22Rv1 (cell line): ENCODE measurements at regions not wholly inside any gene's neighbourhood (a gene's known extent, or its start where the extent isn't known, plus 50 kb on each side); places are given as distances from the start of the nearest gene placed in this dataset.

ENCODE experiments used
- H3K27ac ChIP-seq: fragments of 450-650 bp; 2 replicates; pipeline ENCODE4 v1.5.1; 2017
- CTCF ChIP-seq: fragments of 450-650 bp; IDR thresholded peaks from 2 replicates; pipeline ENCODE4 v1.5.1; 2017; ENCODE audit warnings: mild to moderate bottlenecking
- ZFX ChIP-seq: fragments of 450-650 bp; IDR thresholded peaks from 2 replicates; pipeline ENCODE4 v1.6.1; 2017; ENCODE audit warnings: antibody characterized with exemption, borderline replicate concordance

- H3K27ac ChIP-seq, result no peak overlapping the region
- no peak for TF ChIP-seq ZFX
- no peak for TF ChIP-seq CTCF
Observed at GRCh38 chr11:33978376-33978775, 73.2 kb upstream of the CAPRIN1 start.

GRCh38 chr11:33977676-33978075, 73.9 kb upstream of the CAPRIN1 start:
- no peak for TF ChIP-seq ZFX
- TF ChIP-seq CTCF, result no peak
- no peak overlapping the region for H3K27ac ChIP-seq

- TF ChIP-seq CTCF (no peak), ZFX (no peak)
- H3K27ac ChIP-seq, result no peak overlapping the region
Observed at GRCh38 chr11:33976495-33977199, 74.9 kb upstream of the CAPRIN1 start.

GRCh38 chr11:33974804-33975203, 76.7 kb upstream of the CAPRIN1 start:
- TF ChIP-seq ZFX (no peak), CTCF (no peak)
- no peak overlapping the region for H3K27ac ChIP-seq

- H3K27ac ChIP-seq, result peak overlapping the region; percentile 18; the same call in 1 of the 2 replicates
Observed at GRCh38 chr11:33971530-33971929, 79.7 kb upstream of the LMO2 start.

DNA sequence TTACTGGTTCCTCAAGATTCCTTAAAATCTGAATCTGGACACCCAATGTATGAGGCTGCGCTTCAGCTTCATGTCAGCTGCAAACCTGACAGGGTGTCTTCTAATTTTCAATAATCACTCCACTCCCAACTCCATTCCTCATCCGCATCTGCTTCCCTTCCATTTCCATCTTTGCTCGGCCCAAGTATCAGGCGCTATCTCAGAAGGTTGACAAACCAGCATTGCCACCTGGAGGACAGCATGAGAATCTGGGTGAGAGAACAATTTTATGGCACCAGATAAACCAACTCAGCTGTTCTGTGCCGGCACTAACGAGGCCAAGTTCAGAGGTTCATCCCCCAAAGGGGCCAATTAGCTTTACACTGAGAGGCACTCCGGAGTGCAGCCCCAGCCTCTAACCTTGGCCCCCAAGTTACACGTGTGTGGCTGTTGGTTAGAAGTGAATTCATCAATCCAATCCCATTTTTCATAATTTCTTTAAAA, 79.1 kb upstream of the LMO2 start:
- TF ChIP-seq CTCF, result peak; percentile 67
- TF ChIP-seq ZFX, result no peak
- H3K27ac ChIP-seq, result peak overlapping the region; percentile 18; the same call in 1 of the 2 replicates

DNA sequence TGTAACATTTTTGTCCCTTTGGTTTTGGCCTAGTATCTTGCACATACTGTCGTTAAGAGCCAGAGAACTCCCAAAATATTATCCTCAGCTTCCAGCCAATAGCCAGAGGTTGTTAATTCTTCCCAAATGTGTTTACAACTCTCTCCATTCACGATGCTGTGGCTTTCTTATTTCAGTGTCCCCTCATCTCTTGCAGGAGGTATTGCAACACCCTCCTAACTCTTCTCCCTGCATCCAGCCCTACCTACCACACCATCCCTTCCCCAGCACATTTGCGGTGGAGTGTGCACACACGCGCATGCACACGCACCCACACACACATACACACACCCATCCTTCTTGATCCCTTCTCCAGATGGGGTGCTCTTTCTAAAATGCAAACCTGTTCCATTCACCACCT, 75.6 kb upstream of the LMO2 start:
- no peak for TF ChIP-seq ZFX
- no peak for TF ChIP-seq CTCF
- H3K27ac ChIP-seq, result no peak overlapping the region

- TF ChIP-seq ZFX, result no peak
- TF ChIP-seq CTCF, result no peak
- no peak overlapping the region for H3K27ac ChIP-seq
Observed at GRCh38 chr11:33965032-33965431, 73.2 kb upstream of the LMO2 start.
